Fibroblast of skin of scalp (primary cell): ENCODE measurements at regions not wholly inside any gene's neighbourhood (a gene's known extent, or its start where the extent isn't known, plus 50 kb on each side); places are given as distances from the start of the nearest gene placed in this dataset.
"Not testable (repeated sequence)": the region's sequence is repeated elsewhere in the genome, so short reads cannot be mapped to it uniquely, and the experiment has no call there.

Experiments
- DNase-seq: peaks from one replicate; pipeline ENCODE4 v3.0.0-alpha.2; 2013

DNA sequence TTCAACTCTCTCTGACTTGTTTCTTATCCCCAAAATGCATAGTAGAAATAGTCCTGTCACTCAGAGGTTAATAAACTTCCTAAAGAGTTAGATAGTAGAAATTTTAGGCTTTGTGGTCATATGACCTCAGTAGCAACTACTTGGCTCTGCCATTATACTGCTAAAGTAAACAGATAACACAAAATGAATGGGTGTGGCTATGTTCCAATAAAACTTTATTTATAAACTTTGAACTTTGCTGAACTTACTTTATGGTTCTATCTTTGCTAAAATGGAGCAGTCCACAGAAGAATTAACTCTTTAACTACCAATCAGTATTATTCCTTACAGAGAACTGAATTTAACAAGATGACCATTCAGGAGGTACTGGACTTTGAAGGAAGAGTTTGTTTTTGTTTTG lies 393.6 kb upstream of the CDIN1 start:
- DNase-seq, result no peak

DNA sequence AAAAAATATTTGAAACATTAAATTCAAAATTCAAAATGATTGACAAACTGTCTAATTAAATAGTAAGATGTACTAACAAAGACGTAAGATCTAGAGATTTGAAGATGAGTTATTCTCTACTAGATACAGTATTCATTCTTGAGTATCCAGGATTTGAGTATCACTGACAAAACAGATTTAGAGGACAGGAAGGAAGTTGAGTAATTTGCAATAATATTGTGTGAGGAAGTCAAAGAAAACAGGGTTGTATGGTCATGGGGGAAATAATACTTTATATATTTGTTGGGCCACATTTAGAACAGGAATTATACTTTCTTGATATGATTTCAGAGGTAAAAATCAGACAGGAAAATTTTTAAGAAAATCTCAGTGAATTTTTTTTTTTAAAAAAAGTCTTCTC lies 393.1 kb upstream of the CDIN1 start:
- no peak for DNase-seq

DNA sequence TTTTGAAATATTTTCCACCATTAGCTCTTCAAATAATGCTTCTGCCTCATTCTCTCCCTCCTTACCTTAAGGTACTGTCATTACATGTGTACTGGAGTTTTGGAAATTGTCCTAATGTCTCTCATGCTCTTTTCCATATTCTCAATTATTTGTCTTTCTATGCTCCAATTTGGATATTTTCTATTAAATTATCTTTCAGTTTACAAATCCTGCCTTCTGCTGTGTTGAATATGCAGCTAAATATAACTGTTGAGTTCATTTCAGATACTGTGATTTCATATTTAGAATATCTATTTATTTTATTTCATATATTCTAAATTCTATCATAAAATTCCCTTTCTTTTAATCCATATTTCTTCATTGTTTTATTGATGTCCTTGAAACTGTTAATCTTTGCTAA lies 388.0 kb upstream of the CDIN1 start:
- no peak for DNase-seq

DNA sequence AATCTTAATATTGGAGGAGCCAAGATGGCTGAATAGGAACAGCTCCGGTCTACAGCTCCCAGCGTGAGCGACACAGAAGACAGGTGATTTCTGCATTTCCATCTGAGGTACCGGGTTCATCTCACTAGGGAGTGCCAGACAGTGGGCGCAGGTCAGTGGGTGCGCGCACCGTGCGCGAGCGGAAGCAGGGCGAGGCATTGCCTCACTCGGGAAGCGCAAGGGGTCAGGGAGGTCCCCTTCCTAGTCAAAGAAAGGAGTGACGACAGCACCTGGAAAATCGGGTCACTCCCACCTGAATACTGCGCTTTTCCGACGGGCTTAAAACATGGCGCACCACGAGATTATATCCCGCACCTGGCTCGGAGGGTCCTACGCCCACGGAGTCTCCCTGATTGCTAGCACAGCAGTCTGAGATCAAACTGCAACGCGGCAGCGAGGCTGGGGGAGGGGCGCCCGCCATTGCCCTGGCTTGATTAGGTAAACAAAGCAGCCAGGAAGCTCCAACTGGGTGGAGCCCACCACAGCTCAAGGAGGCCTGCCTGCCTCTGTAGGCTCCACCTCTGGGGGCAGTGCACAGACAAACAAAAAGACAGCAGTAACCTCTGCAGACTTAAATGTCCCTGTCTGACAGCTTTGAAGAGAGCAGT lies 383.9 kb upstream of the CDIN1 start:
- not testable (repeated sequence) for DNase-seq

DNA sequence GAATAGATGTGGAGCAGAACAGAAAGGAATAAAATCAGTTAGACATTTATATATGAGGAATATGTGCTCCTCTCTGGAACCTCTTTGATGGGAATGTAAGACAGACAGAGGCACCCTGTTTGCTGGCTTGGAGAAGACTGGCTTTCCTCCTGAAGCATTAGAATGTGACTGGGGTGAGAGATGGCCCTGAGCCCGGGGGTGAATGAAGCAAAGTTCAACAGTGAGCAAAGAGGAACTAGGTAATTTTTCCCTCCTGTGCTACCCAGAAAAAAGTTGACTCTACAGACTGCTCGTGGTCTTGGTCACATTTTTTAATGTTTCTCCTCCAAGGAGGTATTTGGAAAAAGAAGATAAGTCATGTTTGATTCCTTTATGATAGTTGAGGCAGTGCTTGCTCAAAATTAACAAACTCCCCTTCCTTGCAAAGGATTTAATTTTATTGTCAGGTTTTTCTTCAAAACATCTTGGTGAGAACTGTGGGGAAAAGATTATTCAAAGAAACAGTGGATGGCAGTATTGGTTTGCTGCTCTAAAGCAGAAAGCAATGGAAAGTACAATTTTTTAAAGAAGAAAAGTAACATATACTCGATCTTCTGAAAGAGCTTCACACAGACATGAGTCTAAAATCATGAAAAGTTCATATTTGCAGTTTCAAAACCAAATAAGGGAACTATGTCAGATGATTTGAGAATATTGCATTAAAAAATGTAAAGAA lies 370.4 kb upstream of the CDIN1 start:
- DNase-seq, result peak; percentile 30

DNA sequence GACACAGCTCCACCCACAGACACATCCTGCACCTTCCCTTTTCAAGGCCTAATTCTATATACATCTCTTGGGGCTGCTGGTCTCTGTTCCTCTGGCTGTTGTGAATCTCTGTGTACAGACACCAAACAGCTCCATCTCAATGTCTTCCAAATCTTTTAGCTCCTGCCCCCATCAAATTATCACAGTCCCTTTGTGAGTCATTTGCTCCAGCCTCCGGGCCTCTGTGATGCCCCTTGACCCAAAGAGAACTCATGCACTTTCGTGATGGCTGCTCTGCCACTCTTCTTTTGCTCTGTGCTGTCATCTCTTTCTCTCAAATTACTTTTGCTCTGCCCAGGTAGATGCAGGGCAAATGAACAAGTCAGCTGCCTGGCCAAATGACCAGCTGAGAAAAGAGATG lies 369.0 kb upstream of the CDIN1 start:
- DNase-seq, result no peak

DNA sequence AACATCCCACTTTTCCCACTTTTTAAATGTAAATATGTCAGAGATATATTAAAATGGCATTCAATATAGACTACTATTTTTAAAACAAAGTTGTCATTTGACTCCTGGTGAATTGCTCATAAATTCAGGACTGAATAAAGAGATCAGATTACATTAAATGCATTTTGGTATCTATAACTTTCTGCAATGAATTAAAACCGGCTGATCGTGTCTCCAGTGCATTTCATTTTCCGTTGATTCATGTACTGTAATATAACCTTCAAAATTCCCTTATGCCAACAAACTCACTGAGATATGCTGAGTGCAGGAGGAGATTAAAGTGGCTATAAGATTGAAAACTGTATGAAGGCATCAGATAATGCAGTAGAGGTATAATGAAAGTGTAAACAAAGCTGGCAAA lies 361.1 kb upstream of the CDIN1 start:
- DNase-seq, result peak; percentile 18

DNA sequence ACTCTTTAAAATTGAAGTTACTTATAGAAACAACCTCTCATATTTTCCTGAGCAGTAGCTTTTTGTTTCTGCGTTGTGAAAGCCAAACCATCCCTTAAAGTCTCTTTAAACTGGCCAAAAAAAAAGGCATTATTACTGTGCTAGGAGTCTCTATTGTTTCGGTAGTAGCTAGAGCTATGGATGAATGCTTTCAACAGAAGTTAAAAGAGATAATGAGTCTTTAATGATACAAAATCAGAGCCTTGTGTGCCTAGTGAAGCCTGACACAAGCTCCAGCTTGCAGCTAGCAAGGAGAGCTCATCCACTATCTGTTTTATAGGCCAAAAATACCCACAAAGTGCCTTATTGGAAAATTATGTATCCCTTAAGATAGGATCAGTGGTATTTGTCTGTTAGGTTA lies 360.4 kb upstream of the CDIN1 start:
- no peak for DNase-seq

DNA sequence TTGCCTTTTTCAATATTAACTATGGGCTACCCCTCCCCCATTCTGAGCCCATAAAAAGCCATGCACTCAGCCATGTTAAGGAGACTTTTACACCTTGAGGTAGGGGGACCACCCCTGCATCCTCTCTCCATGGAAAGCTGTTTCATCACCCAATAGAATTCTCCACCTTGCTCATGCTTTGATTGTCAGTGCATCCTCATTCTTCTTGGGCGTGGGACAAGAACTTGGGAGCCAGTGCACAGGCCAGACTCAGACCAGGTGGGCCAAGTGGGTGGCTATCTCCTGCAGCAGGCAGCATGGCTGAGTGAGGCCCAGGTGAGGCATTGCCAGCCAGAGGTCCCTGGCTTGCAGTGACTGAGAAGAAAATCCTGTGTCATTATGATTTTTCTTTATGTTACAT lies 357.4 kb upstream of the CDIN1 start:
- no peak for DNase-seq

DNA sequence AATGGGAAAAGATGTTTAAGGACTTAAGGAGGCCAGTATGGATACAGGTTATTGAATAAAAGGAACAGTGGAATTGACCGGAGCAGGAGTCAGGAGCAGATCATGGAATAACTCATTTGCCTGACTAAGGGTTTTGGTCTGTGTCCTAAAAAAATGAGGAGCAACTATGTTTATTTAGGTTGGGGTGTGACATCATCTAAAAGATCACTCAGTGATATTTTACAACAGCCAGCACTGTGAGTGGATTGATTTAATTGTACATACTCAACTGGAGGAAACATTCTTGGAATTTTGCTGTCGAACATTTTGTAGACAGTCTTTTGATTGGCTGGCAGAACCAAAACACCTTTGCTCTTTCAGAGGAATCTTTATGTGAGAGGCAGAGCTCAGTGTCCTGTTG lies 348.6 kb upstream of the CDIN1 start:
- DNase-seq, result peak; percentile 65

DNA sequence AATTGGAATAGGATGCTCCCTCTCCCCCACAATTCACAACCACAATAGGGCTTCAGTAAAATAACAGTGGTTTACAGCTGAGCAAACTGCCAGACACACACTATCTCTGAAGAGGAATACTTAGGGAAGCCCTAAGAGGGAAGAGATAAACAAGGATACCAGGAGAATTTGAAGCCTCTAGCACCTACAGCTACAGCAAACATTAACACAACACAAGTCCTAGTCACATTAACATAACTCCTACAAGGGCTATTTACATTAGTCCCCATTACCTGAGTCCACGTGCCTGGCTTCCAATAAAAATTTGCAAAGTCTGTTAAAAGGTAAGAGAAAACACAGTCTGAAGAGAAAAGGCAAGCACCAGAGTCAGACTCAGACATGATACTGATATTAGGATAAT lies 346.9 kb upstream of the CDIN1 start:
- DNase-seq, result no peak

DNA sequence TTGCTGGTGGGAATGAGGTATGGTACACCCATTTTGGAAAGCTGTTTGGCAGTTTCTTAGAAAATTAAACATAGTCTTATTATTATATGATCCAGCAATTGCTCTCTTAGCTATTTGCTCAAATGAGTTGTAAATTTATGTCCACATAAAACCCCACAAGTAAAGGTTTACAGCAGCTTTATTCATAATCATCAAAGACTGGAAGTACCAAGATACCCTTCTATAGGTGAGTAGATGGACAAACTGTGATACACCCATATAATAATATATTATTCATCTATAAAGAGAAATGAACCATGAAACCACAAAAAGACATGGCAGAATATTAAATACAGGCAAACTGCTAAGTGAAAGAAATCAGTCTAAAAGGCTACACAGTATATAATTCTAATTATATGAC lies 344.7 kb upstream of the CDIN1 start:
- DNase-seq, result no peak

DNA sequence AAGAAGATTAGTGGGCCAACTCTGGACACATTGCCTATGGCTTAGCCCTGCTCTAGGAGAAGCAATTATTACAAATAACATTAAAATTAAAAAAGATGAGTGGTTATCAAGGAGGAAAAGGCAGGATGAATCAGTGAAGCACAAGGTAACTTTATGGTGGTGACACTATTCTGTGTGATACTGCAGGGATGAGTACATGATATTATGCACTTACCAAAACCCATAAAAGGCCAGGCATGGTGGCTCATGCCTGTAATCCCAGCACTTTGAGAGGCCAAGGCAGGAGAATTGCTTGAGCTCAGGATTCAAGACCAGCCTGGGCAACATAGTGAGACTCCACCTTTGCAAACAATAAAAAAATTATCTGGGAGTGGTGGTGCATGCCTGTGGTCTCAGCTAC lies 344.3 kb upstream of the CDIN1 start:
- DNase-seq, result no peak

DNA sequence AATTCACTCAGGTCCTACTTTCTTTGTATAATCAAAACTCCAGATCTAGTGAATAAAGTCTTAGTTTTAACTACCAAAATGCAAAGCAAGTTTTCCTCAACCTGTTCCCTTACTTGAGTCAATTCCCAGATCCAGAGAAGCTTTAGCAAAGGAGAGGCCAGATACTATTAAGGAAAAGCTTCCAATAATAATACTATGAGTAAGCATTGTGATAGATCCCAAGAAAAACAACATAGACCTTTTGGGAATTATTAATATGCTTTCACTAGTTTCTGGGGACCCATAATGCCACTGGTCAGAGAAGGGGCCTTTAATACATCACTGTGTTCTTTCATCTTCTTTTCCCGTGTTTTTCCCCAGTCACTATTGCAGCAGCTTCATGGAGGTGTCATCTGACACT lies 339.9 kb upstream of the CDIN1 start:
- no peak for DNase-seq

DNA sequence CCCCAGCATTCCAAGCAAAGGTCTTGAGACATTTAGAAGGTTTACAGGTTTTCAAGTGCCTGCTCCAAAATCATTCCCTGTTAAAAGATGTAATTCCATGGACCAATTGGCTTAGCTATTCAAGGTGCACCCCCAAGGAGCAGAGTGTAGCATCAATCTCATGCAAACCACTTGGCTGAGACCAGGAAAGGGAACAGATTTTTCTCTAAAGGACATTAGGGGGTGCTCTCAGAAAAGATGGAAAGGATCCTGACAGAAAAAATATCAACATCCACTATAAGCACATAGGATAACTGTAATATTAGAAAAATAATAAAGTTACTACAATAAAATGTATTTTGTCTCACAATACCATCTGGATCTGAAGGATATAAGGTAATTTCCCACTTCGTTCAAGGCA lies 328.0 kb upstream of the CDIN1 start:
- no peak for DNase-seq

DNA sequence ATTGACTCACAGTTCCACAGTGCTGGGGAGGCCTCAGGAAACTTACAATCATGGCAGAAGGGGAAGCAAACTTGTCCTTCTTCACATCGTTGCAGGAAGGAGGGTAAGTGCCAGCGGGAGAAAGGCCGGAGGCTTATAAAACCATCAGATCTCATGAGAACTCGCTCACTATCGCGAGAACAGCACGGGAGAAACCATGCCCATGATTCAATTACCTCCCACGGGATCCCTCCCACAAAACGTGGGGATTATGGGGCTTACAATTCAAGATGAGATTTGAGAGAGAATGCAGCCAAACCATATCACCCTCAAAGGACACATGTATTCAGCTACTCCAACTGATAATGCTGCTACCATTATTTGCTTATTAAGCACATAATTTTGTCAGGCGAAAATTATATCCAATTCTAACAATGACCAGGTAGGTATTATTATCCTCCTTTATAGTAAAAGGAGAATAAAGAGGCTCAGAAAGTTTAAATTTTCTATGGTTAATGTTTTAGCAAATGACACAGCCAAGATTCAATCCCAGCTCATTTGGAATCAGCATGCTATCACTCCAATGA lies 327.2 kb upstream of the CDIN1 start:
- DNase-seq, result no peak

DNA sequence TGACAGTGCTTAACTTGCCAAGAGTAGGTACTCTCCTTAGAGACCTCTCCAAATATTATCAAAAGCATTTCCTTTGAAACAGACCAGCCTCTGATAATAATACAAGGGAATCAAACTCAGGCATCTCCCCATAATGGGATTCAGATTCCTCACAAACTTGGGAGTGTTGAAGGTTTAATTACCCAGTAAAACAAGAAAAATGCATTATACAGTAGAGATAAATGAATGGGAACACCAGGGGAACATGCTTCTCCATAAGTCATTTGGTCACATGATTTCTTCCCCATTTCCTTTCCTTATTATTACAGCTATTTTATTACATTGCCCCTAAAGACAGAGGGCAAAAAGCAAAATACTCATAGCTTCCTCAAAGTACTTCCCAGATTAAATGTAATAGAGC lies 325.0 kb upstream of the CDIN1 start:
- DNase-seq, result no peak

DNA sequence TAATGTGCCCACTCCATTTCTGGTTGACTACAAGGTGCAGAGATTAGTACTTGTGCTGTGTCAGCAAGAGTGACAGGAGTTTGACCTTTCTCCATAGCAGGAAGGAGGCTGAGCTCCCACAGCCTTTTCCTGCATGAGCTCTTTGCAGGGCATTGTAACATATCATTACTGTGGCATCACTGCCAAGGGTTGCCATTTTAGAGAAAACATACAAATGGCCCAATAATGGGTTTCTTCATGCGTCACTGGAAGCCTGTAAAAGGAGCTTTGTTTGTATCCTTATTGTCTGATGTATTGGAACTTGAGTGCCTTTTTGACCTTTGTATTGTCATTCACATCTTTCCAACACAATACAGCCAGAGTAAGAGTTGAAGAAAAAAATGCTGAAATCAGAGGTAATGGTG lies 323.0 kb upstream of the CDIN1 start:
- no peak for DNase-seq

DNA sequence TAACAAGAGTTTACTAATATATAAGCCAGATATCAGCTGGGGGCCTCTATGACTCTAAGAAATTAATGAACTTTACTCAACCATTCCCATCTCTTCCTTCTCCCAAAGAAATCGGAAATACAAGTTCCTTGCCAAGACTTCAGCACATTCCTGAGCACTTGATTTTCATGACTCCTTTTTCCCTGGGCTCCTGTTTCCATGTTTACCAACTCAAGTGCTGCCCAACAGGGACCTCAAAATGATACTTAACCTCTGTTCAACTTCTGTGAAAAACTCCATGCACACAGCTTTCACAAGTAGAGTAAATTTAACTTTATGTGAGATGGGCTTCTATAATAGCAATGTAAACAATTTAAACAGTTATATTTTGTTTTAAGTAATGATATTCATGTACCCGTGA lies 315.8 kb upstream of the CDIN1 start:
- no peak for DNase-seq

DNA sequence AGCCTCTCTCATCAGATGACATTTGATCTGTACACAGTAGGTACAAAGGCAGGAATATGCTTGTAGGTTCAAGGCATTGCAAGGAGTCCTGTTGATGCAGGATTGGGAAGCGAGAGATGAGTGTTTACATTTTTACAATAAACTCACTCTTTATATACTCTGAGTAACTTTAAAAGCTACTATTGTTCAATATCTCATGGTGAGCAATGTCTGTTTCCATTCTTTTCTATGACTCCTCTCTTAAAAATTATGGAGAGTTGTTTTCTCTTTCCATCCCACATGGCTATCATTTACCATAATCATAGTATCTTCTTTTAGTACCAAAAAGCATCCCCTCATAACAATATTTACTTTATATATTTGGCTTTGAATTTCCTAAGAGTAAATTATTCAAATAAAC lies 314.0 kb upstream of the CDIN1 start:
- DNase-seq, result no peak

DNA sequence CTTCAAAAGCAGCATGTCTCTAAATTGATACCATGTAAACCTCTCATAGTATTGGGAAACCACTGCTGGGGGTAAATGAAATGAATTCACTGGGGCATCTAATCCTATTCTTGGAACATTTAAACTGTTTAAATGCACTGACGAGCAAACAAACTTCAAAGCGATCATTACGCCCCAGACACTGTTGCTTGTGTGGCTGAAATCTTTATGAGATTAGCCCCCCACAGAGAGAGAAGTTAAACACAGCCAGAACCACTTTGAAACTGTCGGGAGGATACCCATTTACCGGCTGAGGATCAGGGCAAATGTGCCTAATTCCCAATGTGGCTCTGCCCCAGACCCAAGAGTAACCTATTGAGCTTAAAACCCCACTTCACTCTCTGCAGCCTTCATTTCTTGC lies 308.4 kb upstream of the CDIN1 start:
- DNase-seq, result no peak

DNA sequence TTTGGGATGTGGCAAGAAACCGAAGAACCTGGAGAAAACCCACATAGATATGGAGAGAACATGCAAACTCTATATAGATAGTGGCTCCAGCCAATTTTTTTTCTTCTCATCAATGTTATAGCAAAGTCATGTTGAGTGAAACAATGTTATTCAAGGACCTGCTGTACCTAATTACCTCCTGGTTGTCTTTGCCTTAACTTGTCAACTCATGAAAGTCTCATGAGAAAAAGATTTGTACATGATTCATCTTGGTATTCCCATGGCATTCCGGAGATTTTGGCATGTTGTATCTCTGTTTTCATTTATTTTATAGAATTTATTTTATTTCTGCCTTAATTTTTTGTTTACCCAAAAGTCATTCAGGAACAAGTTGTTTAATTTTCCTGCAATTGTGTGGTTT lies 303.8 kb upstream of the CDIN1 start:
- DNase-seq, result peak; percentile 37

DNA sequence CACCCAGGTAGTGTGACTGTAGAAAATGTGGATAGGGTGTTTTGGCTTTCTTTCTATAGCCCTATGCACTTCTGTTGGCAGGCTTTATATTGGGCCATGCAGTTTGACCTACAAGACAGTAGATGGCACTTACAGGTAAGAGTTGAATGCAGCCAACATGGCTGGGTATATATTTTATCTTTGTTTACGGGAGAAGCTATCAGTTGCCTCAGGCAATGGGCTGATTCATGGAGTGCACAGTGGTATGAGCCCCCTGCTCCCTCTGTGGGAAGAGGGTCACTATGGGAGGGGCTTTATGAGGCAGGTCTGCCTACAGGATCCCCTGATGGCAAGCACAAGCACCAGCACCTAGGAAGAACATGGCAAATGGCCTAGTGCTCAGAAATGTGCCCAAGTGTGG lies 301.2 kb upstream of the CDIN1 start:
- peak; percentile 27 for DNase-seq

DNA sequence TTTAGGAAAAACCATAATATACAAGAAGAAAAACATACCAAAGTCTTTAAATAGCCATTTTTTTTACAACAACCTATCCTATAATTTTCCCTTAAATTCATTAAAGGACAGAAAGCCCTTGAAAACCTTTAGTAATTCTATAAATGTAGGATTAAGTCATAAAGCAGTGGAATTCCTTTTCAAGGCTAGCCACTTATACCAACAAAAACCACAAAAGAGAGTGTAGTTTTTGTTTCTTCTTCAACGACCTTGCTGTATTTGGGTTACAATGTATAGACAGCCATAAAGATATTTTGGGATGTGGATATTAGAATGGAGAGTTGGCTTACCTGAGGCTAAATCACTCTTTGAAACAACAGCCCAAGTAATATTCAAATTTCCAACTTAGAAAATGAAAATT lies 296.6 kb upstream of the CDIN1 start:
- no peak for DNase-seq

DNA sequence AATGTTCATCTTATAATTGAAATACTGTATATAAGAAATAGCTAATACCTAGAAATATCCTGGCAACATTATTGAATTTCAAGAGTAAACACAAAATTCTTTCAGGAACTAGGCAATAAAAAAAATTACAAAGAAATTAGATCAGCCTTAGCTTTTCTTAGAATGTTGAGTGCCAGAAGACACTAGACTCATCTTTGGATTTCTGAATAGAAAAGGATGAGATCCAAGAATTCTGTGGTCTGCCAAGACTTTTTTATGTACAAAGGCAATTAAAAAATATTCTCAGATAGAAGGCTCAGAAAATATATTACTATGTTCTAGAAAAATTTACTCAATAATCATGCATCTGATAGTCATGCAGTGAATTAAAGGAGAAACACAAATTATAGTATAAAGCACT lies 294.5 kb upstream of the CDIN1 start:
- peak; percentile 22 for DNase-seq
